GM18498 (cell line): ENCODE measurements at regions not wholly inside any gene's neighbourhood (a gene's known extent, or its start where the extent isn't known, plus 50 kb on each side); places are given as distances from the start of the nearest gene placed in this dataset.
"Not testable (repeated sequence)": the region's sequence is repeated elsewhere in the genome, so short reads cannot be mapped to it uniquely, and the experiment has no call there.

Experiments used
- ATAC-seq: cut with Tn5 transposase; IDR thresholded peaks from one replicate; pipeline ENCODE4 v1.9.1; 2021; ENCODE audit warnings: mild to moderate bottlenecking, moderate library complexity; ENCODE audit not compliant: unreplicated experiment

GRCh38 chr3:147669077-147669476 lies 259.9 kb downstream of the ZIC1 start:
- ATAC-seq = no peak

GRCh38 chr3:147672035-147672434 lies 262.9 kb downstream of the ZIC1 start:
- ATAC-seq = no peak

- no peak for ATAC-seq
Observed at GRCh38 chr3:147672436-147672835, 263.3 kb downstream of the ZIC1 start.

GRCh38 chr3:147675761-147676160 lies 266.6 kb downstream of the ZIC1 start:
- no peak for ATAC-seq

GRCh38 chr3:147680837-147681483 lies 271.8 kb downstream of the ZIC1 start:
- ATAC-seq = no peak

- no peak for ATAC-seq
Observed at GRCh38 chr3:147688868-147689267, 279.7 kb downstream of the ZIC1 start.

- ATAC-seq = no peak
Observed at GRCh38 chr3:147699175-147699838, 290.1 kb downstream of the ZIC1 start.

- no peak for ATAC-seq
Observed at GRCh38 chr3:147701195-147701594, 292.0 kb downstream of the ZIC1 start.

- no peak for ATAC-seq
Observed at GRCh38 chr3:147702509-147702908, 293.3 kb downstream of the ZIC1 start.

GRCh38 chr3:147705651-147706051 lies 296.5 kb downstream of the ZIC1 start:
- ATAC-seq = no peak

GRCh38 chr3:147710753-147711152 lies 301.6 kb downstream of the ZIC1 start:
- not testable (repeated sequence) for ATAC-seq

GRCh38 chr3:147712357-147712756 lies 303.2 kb downstream of the ZIC1 start:
- ATAC-seq = no peak

- ATAC-seq = not testable (repeated sequence)
Observed at GRCh38 chr3:147712758-147713157, 303.6 kb downstream of the ZIC1 start.

GRCh38 chr3:147713234-147714133 lies 304.3 kb downstream of the ZIC1 start:
- ATAC-seq = no peak

GRCh38 chr3:147729641-147730040 lies 320.5 kb downstream of the ZIC1 start:
- no peak for ATAC-seq

GRCh38 chr3:147730284-147730683 lies 321.1 kb downstream of the ZIC1 start:
- no peak for ATAC-seq

GRCh38 chr3:147733217-147733616 lies 324.1 kb downstream of the ZIC1 start:
- ATAC-seq = no peak

GRCh38 chr3:147735616-147736015 lies 326.5 kb downstream of the ZIC1 start:
- ATAC-seq = no peak

GRCh38 chr3:147736226-147736625 lies 327.1 kb downstream of the ZIC1 start:
- ATAC-seq = no peak

GRCh38 chr3:147737376-147737775 lies 328.2 kb downstream of the ZIC1 start:
- no peak for ATAC-seq

GRCh38 chr3:147740928-147741327 lies 331.8 kb downstream of the ZIC1 start:
- no peak for ATAC-seq

- ATAC-seq = no peak
Observed at GRCh38 chr3:147744967-147745366, 335.8 kb downstream of the ZIC1 start.
